HepG2 (cell line): ENCODE measurements at regions not wholly inside any gene's neighbourhood (a gene's known extent, or its start where the extent isn't known, plus 50 kb on each side); places are given as distances from the start of the nearest gene placed in this dataset.

Experiments used
- ATAC-seq: fragments of 200-7000 bp; cut with Tn5 transposase; 3 replicates; pipeline ENCODE4 v1.9.1; 2020; ENCODE audit warnings: mild to moderate bottlenecking, moderate library complexity
- BruUV-seq: library from RNA; stranded (reverse); fragments of 400-500 nt; replicated peaks from 2 replicates; lab custom pipeline; 2021; lab: Mats Ljungman, UMichigan
- CTCF ChIA-PET: fragments of 300-600 bp; formaldehyde crosslinking; extraction: SDS; loops from one replicate; lab custom pipeline; 2021; ENCODE audit warnings: low total read pairs, inconsistent platforms, low intra/inter-chr PET ratio; lab: Yijun Ruan, JAX
- POLR2A ChIA-PET: fragments of 350-600 bp; sonication (Branson Sonifier 250); formaldehyde crosslinking; loops from one replicate; lab custom pipeline; 2020; ENCODE audit warnings: antibody characterized with exemption, inconsistent platforms; lab: Yijun Ruan, JAX
- DNase-seq: peaks from one replicate; pipeline ENCODE4 v3.0.0-alpha.2; 2015; ENCODE audit warnings: low spot score
- FAIRE-seq: peaks from 3 replicates; lab custom pipeline; 2011; peaks lifted over from hg19 to GRCh38; lab: Jason Lieb, UNC
- H2AFZ ChIP-seq: one replicate; pipeline ENCODE4 v1.6.1; 2011; ENCODE audit warnings: low read length, inconsistent platforms
- H3K27ac ChIP-seq: fragments of 300-600 bp; 3 replicates; pipeline ENCODE4 v1.8.0; 2011; ENCODE audit warnings: mixed run types, mild to moderate bottlenecking, mixed read lengths, low read length, inconsistent platforms; ENCODE audit not compliant: insufficient read depth; ENCODE audit errors: extremely low read length
- H3K27me3 ChIP-seq, 2 experiments: fragments of 200-600 bp in 1 of 2; 2 replicates in 1 of 2; 3 replicates in 1 of 2; pipeline versions ENCODE4 v1.6.0 to v1.8.0; 2011; ENCODE audit warnings: low read length in 2 of 2, mild to moderate bottlenecking in 2 of 2, moderate library complexity in 2 of 2, inconsistent platforms in 1 of 2; ENCODE audit not compliant: insufficient read depth in 2 of 2, control insufficient read depth in 1 of 2
- H3K36me3 ChIP-seq, 2 experiments: fragments of 200-600 bp in 1 of 2; replicated peaks in 1 of 2; 2 replicates in 1 of 2; 3 replicates in 1 of 2; pipeline versions ENCODE4 v1.5.1 to v1.8.0; 2011; ENCODE audit warnings: low read length in 2 of 2, inconsistent platforms in 1 of 2; ENCODE audit not compliant: insufficient read depth in 2 of 2, control insufficient read depth in 1 of 2
- H3K4me1 ChIP-seq: 2 replicates; pipeline ENCODE4 v1.5.1; 2012; ENCODE audit warnings: low read length, inconsistent platforms; ENCODE audit not compliant: insufficient read depth
- H3K4me2 ChIP-seq: 2 replicates; pipeline ENCODE4 v1.6.0; 2011; ENCODE audit warnings: low read depth, low read length, inconsistent platforms
- H3K4me3 ChIP-seq, 3 experiments: fragments of 200-600 bp in 1 of 3; sonication (generic), shearing (Covaris generic) in 1 of 3; replicated peaks in 1 of 3; 2 replicates each; pipeline ENCODE4 v1.5.1; 2011 to 2016; ENCODE audit warnings: low read length in 3 of 3, inconsistent platforms in 2 of 3, low read depth in 2 of 3, mild to moderate bottlenecking in 2 of 3, control low read depth in 1 of 3, mixed read lengths in 1 of 3; ENCODE audit not compliant: insufficient read depth in 1 of 3
- H3K79me2 ChIP-seq: one replicate; pipeline ENCODE4 v1.6.1; 2011; ENCODE audit warnings: low read length, inconsistent platforms; ENCODE audit not compliant: insufficient read depth
- H3K9ac ChIP-seq: 2 replicates; pipeline ENCODE4 v1.6.0; 2011; ENCODE audit warnings: mild to moderate bottlenecking, low read depth, low read length, inconsistent platforms; ENCODE audit not compliant: insufficient read depth
- H3K9me3 ChIP-seq: 2 replicates; pipeline ENCODE4 v1.5.1; 2012; ENCODE audit warnings: mild to moderate bottlenecking, low read length
- H4K20me1 ChIP-seq: 2 replicates; pipeline ENCODE4 v1.6.0; 2011; ENCODE audit warnings: inconsistent platforms, mild to moderate bottlenecking, low read length, moderate library complexity; ENCODE audit not compliant: insufficient read depth
- FOXA3 ChIP-seq: IDR thresholded peaks from 2 replicates; pipeline ENCODE4 v1.6.1; 2016; ENCODE audit warnings: missing genetic modification reagents, missing compliant biosample characterization
- ZFP62 ChIP-seq: sonication (generic); formaldehyde crosslinking; IDR thresholded peaks from 2 replicates; pipeline ENCODE4 v1.4.0; 2020; ENCODE audit warnings: missing genetic modification reagents
- ZNF460 ChIP-seq: sonication (generic); formaldehyde crosslinking; IDR thresholded peaks from 2 replicates; pipeline ENCODE4 v1.5.1; 2020; ENCODE audit warnings: missing genetic modification reagents, mild to moderate bottlenecking, borderline replicate concordance
- ZNF644 ChIP-seq: IDR thresholded peaks from 2 replicates; pipeline ENCODE4 v1.6.1; 2016; ENCODE audit warnings: low read depth
- WGBS: methylation state at CpG from one replicate; pipeline ENCODE4 v1.1.6; 2017; ENCODE audit warnings: low lambda C conversion rate; 5-methylcytosine and 5-hydroxymethylcytosine counted together
- in situ Hi-C: cut with HindIII; loops from 2 replicates; pipeline ENCODE4 v1.10.0; 2017; ENCODE audit warnings: low pct_unique_long_range_greater_than_20kb; ENCODE audit not compliant: extremely low pct_ligation_motif_present
- intact Hi-C: fragments of 100-400 bp; cut with micrococcal nuclease; formaldehyde crosslinking; loops from one replicate; pipeline ENCODE4 v1.10.0; 2022; ENCODE audit not compliant: unreplicated experiment
- TF ChIP-seq, protein P1 (sequence below), 2 experiments: sonication (generic) in 1 of 2; formaldehyde crosslinking in 1 of 2; IDR thresholded peaks; 2 replicates each; pipeline versions ENCODE4 v1.5.1 to v1.6.1; 2011 to 2020; ENCODE audit warnings: borderline replicate concordance in 1 of 2, low read depth in 1 of 2, low read length in 1 of 2, mild to moderate bottlenecking in 1 of 2, missing genetic modification reagents in 1 of 2, moderate library complexity in 1 of 2
- TF ChIP-seq, protein P2 (sequence below): fragments of 450-650 bp; IDR thresholded peaks from 2 replicates; pipeline ENCODE4 v1.6.1; 2017

DNA sequence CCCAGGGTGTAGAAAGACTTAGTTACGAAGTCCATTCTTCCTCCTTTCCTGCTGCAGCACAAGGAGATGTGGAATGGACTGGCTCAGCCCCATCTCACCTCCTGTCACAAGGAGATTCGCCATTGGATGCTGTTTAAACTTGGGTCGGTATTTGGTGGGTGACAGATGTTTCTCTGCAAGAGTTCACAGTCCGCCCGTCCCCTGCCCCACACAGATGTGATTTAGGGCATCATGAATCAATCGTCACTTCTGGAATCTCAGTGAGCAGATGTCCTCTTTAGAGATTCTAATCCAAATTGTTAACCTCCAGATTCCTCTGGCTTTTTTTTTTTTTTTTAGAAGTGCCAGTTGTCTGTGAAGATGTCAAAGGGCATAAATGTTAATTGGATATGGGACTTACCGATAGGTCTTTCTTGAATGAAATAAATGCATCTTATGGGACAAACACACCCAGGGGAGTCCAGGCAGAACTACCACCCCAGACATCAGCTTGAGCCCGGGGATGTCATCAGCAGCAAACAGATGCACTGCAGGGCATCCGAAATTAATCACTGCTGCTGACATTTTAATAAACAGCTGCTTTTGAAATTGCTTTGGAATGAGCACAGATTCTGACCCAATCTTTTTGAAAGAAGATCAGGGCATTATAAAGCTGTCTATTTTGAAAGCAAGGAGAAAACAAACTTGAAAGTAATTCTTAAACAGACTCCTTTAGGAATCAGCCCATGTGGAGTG, 117.6 kb upstream of the CDH4 start (continued):
- TF ChIP-seq, protein P1, sequence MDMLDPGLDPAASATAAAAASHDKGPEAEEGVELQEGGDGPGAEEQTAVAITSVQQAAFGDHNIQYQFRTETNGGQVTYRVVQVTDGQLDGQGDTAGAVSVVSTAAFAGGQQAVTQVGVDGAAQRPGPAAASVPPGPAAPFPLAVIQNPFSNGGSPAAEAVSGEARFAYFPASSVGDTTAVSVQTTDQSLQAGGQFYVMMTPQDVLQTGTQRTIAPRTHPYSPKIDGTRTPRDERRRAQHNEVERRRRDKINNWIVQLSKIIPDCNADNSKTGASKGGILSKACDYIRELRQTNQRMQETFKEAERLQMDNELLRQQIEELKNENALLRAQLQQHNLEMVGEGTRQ (IDR thresholded peaks at IDR 0.05; ENCODE audit: low read depth, low read length), result no peak
- TF ChIP-seq, protein P1 (CRISPR knock-in tag; IDR thresholded peaks at IDR 0.05; ENCODE audit: borderline replicate concordance), result no peak
- TF ChIP-seq ZNF460 (CRISPR knock-in tag), result no peak

DNA sequence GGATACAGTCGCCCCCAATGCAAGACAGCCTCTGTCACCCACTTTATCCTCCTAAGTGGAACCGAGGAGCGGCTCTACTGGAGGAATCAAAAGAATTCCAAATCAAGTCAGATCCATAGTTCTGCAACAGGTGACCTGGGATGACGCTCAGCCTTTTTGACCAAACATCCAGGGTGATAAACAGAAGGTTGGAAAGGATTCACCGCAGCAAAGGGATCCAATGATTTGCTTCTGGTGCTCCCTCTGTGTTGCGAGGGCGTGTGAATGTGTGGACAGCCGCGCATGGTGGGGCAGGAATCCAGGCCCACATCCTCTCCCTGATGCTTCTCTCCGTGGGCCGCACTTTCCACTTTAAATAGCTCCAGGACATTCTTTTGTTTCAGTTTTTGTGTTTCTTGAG, 116.8 kb upstream of the CDH4 start:
- no peak for ATAC-seq
- Histone ChIP-seq H3K4me2 (no peak overlapping the region), H3K4me1 (no peaks in the 10 kb centered on the region), H3K9ac (no peak overlapping the region), H3K4me3 (no peak overlapping the region), H3K36me3 (no peaks in the 10 kb centered on the region), H3K27ac (no peak overlapping the region), H3K79me2 (no peaks in the 10 kb centered on the region), H2AFZ (no peak overlapping the region), H3K27me3 (peaks cover 3 to 45% of the 10 kb centered on the region in 2 experiments; a peak in 4 of 5 replicates), H4K20me1 (no peaks in the 10 kb centered on the region), H3K9me3 (no peaks in the 10 kb centered on the region)
- intact Hi-C loops, result no loop called here
- ChIA-PET POLR2A (no interaction called here), CTCF (no interaction called here)
- DNase-seq, result no peak
- TF ChIP-seq ZFP62 (CRISPR knock-in tag) (no peak), FOXA3 (CRISPR knock-in tag) (no peak), ZNF644 (no peak)
- TF ChIP-seq, protein P2, sequence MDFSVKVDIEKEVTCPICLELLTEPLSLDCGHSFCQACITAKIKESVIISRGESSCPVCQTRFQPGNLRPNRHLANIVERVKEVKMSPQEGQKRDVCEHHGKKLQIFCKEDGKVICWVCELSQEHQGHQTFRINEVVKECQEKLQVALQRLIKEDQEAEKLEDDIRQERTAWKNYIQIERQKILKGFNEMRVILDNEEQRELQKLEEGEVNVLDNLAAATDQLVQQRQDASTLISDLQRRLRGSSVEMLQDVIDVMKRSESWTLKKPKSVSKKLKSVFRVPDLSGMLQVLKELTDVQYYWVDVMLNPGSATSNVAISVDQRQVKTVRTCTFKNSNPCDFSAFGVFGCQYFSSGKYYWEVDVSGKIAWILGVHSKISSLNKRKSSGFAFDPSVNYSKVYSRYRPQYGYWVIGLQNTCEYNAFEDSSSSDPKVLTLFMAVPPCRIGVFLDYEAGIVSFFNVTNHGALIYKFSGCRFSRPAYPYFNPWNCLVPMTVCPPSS, result no peak
- no peak for FAIRE-seq
- BruUV-seq, result no TSS peak
- 25% methylated on average over 11 of the region's 11 CpGs for WGBS
- in situ Hi-C loops, result no loop called here
